D721Med (cell line): ENCODE measurements at regions not wholly inside any gene's neighbourhood (a gene's known extent, or its start where the extent isn't known, plus 50 kb on each side); places are given as distances from the start of the nearest gene placed in this dataset.

Source experiments
- DNase-seq: peaks from one replicate; pipeline ENCODE4 v3.0.0; 2011; ENCODE audit warnings: low spot score; ENCODE audit not compliant: insufficient read length
- FAIRE-seq: peaks from 2 replicates; lab custom pipeline; 2011; peaks lifted over from hg19 to GRCh38; lab: Jason Lieb, UNC
- TF ChIP-seq, protein P1 (sequence below): IDR thresholded peaks from 2 replicates; pipeline ENCODE4 v1.5.1; 2012; ENCODE audit warnings: mild to moderate bottlenecking, control low read depth; ENCODE audit not compliant: insufficient read depth; ENCODE audit errors: missing control alignments

GRCh38 chr20:50398471-50398820 is 111.7 kb upstream of the PTPN1 start:
- no peak for FAIRE-seq
- TF ChIP-seq, protein P1, sequence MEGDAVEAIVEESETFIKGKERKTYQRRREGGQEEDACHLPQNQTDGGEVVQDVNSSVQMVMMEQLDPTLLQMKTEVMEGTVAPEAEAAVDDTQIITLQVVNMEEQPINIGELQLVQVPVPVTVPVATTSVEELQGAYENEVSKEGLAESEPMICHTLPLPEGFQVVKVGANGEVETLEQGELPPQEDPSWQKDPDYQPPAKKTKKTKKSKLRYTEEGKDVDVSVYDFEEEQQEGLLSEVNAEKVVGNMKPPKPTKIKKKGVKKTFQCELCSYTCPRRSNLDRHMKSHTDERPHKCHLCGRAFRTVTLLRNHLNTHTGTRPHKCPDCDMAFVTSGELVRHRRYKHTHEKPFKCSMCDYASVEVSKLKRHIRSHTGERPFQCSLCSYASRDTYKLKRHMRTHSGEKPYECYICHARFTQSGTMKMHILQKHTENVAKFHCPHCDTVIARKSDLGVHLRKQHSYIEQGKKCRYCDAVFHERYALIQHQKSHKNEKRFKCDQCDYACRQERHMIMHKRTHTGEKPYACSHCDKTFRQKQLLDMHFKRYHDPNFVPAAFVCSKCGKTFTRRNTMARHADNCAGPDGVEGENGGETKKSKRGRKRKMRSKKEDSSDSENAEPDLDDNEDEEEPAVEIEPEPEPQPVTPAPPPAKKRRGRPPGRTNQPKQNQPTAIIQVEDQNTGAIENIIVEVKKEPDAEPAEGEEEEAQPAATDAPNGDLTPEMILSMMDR: no peak

DNA sequence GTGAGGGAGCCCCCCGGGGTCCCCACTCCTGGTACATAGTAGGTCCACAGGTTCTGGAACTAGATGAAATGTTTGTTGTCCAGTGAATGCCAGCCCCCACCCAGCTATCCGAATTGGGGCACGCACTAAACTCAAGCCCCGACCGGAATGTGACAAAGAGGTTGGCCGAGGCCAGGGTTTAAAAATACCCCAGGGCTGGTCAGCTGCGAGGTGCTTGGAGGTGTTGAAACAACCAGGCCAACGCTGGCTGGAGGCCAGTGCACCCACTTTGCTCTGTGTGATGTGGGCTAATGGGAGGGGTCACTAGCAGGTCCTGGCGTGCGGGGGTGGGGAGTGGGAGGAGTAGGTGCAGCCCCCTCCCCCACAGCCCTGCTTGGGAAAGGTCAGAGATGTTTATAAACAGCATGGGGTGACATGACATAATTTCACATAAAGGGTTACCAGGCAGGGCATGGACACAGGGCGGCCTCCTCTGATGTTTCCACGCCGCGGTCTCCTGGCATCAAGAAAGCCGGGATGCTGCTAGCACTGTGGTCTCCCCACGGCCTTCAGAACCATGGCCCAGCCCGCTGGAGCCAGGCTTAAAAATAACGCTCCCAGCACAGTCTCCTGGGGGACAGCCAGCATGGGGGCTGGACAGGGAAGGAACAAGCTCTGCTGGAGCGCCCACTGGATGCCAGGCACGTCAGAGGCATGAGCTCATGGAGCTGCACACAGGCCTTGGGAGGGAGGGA is 111.2 kb upstream of the PTPN1 start:
- TF ChIP-seq, protein P1: no peak
- FAIRE-seq: no peak
- no peak for DNase-seq

More at GRCh38 chr20:50398471-50398820, 111.7 kb upstream of the PTPN1 start:
- no peak for DNase-seq

GRCh38 chr20:50399555-50399916 is 110.6 kb upstream of the PTPN1 start:
- DNase-seq (no peak), FAIRE-seq (no peak)
- TF ChIP-seq, protein P1: no peak

DNA sequence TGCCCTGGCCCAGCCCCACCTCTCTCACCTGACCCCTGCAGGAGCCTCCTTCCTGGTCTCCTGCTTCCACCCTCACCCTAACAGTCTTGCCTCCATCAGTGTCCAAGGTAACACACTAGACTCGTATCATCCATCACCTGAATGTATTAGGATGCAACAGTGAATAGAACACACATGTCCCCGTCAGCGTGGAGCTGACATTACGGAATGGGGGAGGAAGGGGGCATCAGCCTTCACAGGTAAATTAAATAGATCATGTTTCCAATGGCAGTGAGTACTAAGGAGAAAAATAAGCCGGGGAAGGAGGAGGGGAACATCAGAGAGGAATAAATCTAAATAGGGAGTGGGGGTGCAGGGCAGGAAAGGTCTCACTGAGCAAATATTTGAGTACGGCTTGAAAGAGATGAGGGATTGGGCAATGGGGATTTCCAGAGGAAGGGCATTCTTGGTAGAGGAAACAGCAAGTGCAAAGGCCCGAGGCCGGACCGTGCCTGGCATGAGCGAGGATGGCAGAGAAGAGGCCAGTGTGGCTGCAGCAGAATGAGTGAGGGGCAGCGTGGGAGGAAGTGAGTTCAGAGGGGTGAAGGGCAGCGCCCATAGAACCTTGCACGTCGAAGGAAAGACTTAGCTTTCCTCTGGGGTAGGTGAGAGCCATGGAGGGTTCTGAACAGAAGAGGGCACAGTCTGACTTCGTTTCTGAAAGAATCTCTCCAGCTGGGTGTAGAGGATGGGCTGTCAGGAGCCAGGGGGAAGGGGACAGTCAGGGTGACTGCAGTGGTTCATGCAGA is 110.1 kb upstream of the PTPN1 start:
- DNase-seq: no peak
- no peak for FAIRE-seq

GRCh38 chr20:50400705-50401586 is 109.2 kb upstream of the PTPN1 start:
- no peak for DNase-seq
- no peak for FAIRE-seq
- TF ChIP-seq, protein P1: no peak

More for the DNA sequence above, 110.1 kb upstream of the PTPN1 start:
- TF ChIP-seq, protein P1: peak; percentile 5

- TF ChIP-seq, protein P1: no peak
- FAIRE-seq (no peak), DNase-seq (no peak)
Observed at GRCh38 chr20:50401587-50402418, 108.4 kb upstream of the PTPN1 start.
